Ascending aorta (tissue), 2 donors: ENCODE measurements at regions not wholly inside any gene's neighbourhood (a gene's known extent, or its start where the extent isn't known, plus 50 kb on each side); places are given as distances from the start of the nearest gene placed in this dataset.
"Not testable (repeated sequence)": the region's sequence is repeated elsewhere in the genome, so short reads cannot be mapped to it uniquely, and the experiment has no call there.

Experiments used
- DNase-seq, 2 donors: peaks; one replicate each; pipeline ENCODE4 v3.0.0-alpha.2; 2019; ENCODE audit warnings: low spot score in 2 of 2
- H3K27ac ChIP-seq, 2 donors: fragments of 200-600 bp; sonication (generic); one replicate each; pipeline ENCODE4 v1.5.1; 2016 to 2017; ENCODE audit warnings: mild to moderate bottlenecking in 1 of 2
- H3K27me3 ChIP-seq: fragments of 200-600 bp; sonication (generic); one replicate; pipeline ENCODE4 v1.5.1; 2017
- H3K36me3 ChIP-seq, 2 donors: fragments of 200-600 bp; sonication (generic); one replicate each; pipeline ENCODE4 v1.5.1; 2016
- H3K4me1 ChIP-seq, 2 donors: fragments of 200-600 bp; sonication (generic); one replicate each; pipeline ENCODE4 v1.5.1; 2016 to 2017; ENCODE audit warnings: mild to moderate bottlenecking in 1 of 2
- H3K4me3 ChIP-seq, 2 donors: fragments of 200-600 bp; sonication (generic); one replicate each; pipeline ENCODE4 v1.5.1; 2016 to 2017; ENCODE audit warnings: mild to moderate bottlenecking in 1 of 2
- H3K9me3 ChIP-seq, 2 donors: fragments of 200-600 bp; sonication (generic); one replicate each; pipeline ENCODE4 v1.5.1; 2016
- CTCF ChIP-seq, 3 experiments: fragments of 200-600 bp in 2 of 3; fragments of 450-650 bp in 1 of 3; sonication (generic) in 2 of 3; IDR thresholded peaks; one replicate each; pipeline ENCODE4 v1.5.1; 2016 to 2019; ENCODE audit warnings: antibody characterized with exemption in 3 of 3, mild to moderate bottlenecking in 1 of 3, moderate library complexity in 1 of 3
- intact Hi-C: fragments of 100-400 bp; cut with DNase I; formaldehyde crosslinking; loops from one replicate; pipeline ENCODE4 v1.15.1; 2023

DNA sequence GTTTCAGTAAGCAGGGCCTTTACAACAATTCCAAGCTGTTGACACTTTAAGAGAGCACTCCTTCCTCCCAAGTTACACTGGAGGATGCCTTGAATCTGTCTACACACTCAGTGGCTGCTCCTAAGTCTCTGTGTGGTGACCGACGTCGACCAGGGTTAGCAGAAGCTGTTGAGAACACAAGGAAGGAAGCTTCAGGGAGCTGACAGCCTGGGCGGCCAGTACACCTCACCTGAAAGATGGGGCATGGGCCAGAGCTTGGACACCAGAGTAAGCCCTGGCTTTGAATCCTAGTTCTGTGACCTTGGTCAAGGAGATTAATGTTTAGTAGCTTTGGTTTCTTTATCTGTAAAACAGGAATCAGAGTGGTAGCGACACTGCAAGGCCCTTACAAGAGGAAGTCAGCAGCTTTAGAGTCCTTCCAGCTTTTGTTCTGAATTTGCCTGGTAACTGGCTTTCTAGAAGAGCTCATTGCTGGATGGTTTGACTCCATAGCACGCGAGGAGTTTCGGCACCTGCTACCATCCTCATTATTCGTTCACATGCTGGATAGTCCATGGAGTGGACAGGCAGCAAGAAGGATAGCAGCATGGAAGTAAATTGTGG lies 214.2 kb downstream of the FGF9 start:
- H3K27me3 ChIP-seq: no peaks in the 10 kb centered on the region
- H3K4me3 ChIP-seq: no peak overlapping the region
- no peak for DNase-seq
- TF ChIP-seq CTCF (IDR thresholded peaks at IDR 0.05): no peak
- H3K27ac ChIP-seq: no peak overlapping the region
- H3K4me1 ChIP-seq: no peaks in the 10 kb centered on the region
- no peaks in the 10 kb centered on the region for H3K9me3 ChIP-seq
- no peaks in the 10 kb centered on the region for H3K36me3 ChIP-seq
- intact Hi-C loops: no loop called here

DNA sequence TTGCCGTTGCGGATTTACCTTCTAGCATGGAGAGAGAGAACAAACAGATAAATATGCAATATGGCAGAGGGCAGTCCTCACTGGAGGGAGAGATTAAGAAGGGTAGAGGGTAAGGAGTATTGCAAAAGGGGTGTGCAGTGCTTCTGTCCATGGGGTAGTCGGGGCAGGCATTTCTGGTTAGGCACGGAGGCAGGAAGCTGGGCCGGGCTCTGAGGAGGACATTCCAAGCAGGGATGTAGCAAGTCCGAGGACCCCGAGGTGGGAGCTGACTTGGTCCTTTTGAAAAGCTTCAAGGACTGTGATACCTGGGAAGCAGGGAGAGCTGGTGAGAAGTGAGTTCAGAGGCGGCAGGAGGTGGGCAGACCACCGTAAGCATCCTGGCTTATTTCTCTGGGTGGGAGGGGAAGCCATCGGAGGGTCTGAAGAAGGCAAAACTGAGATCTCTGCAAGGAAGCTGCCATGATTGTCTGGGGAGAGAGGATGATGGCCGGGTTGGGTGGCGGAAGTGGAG lies 214.9 kb downstream of the FGF9 start:
- H3K27me3 ChIP-seq: no peaks in the 10 kb centered on the region
- no peaks in the 10 kb centered on the region for H3K4me1 ChIP-seq
- no peaks in the 10 kb centered on the region for H3K9me3 ChIP-seq
- no peak overlapping the region for H3K27ac ChIP-seq
- no peak for DNase-seq
- intact Hi-C loops: no loop called here
- H3K36me3 ChIP-seq: no peaks in the 10 kb centered on the region
- TF ChIP-seq CTCF (IDR thresholded peaks at IDR 0.05): no peak
- no peak overlapping the region for H3K4me3 ChIP-seq

DNA sequence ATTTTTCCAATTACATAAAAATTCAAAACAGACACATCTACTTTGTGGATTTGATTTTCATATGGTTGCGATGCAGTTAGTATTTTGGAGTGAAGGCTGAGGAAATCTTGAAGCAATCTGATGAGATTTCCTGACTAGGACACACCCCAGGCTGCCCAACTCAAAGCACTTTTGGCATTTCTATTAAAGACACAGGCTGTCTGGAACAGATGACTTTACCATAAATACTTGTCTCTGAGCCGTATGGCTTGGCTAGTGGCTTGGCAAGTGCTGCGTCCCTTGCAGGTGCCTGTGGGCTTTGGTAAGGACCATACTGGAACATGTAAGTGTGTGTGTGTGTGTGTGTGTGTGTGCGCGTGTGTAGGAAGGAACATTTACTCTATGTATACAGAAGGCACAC lies 218.8 kb downstream of the FGF9 start:
- Histone ChIP-seq H3K4me3 (no peak overlapping the region), H3K9me3 (no peaks in the 10 kb centered on the region), H3K27ac (no peak overlapping the region), H3K36me3 (no peaks in the 10 kb centered on the region), H3K27me3 (no peaks in the 10 kb centered on the region), H3K4me1 (no peaks in the 10 kb centered on the region)
- peak in 1 of 2 donors; percentile 12 for DNase-seq
- intact Hi-C loops: no loop called here
- no peak for TF ChIP-seq CTCF (IDR thresholded peaks at IDR 0.05)

- H3K36me3 ChIP-seq, H3K27me3 ChIP-seq, H3K27ac ChIP-seq, H3K4me1 ChIP-seq, H3K9me3 ChIP-seq, intact Hi-C loops, H3K4me3 ChIP-seq, DNase-seq: not testable (repeated sequence)
Observed at GRCh38 chr13:21890220-21890619, 219.3 kb downstream of the FGF9 start.

GRCh38 chr13:21894091-21894490 lies 223.2 kb downstream of the FGF9 start:
- no peaks in the 10 kb centered on the region for H3K9me3 ChIP-seq
- intact Hi-C loops: no loop called here

More at GRCh38 chr13:21894091-21894490, 223.2 kb downstream of the FGF9 start:
- Histone ChIP-seq H3K4me1 (no peaks in the 10 kb centered on the region), H3K27ac (no peak overlapping the region), H3K36me3 (no peaks in the 10 kb centered on the region), H3K27me3 (no peaks in the 10 kb centered on the region), H3K4me3 (no peak overlapping the region)
- peak in 1 of 2 donors; percentile 38 for DNase-seq
- TF ChIP-seq CTCF (IDR thresholded peaks at IDR 0.05): no peak
